HL-60 (cell line): ENCODE measurements at regions not wholly inside any gene's neighbourhood (a gene's known extent, or its start where the extent isn't known, plus 50 kb on each side); places are given as distances from the start of the nearest gene placed in this dataset.

Experiments used
- DNase-seq, 2 experiments: peaks; one replicate each; pipeline ENCODE4 v3.0.0-alpha.2; 2010 to 2020; ENCODE audit warnings: low read depth in 1 of 2, low spot score in 1 of 2
- H3K27ac ChIP-seq: fragments of 250-450 bp; sonication (Bioruptor Pico); replicated peaks from 2 replicates; pipeline ENCODE4 v1.5.1; 2020; ENCODE audit warnings: mild to moderate bottlenecking, moderate library complexity
- H3K27me3 ChIP-seq: fragments of 250-450 bp; sonication (Bioruptor Pico); 2 replicates; pipeline ENCODE4 v1.5.1; 2021; ENCODE audit warnings: mild to moderate bottlenecking, moderate library complexity; ENCODE audit not compliant: insufficient read depth, poor library complexity, severe bottlenecking
- H3K4me3 ChIP-seq: replicated peaks from 2 replicates; pipeline ENCODE4 v1.5.1; 2011; ENCODE audit warnings: mild to moderate bottlenecking, control low read depth, low read length; ENCODE audit not compliant: insufficient read depth
- GABPA ChIP-seq: IDR thresholded peaks from 2 replicates; pipeline ENCODE4 v1.6.1; 2012; ENCODE audit warnings: low read depth
- POLR2AphosphoS5 ChIP-seq: IDR thresholded peaks from 2 replicates; pipeline ENCODE4 v1.6.1; 2012; ENCODE audit warnings: low read depth
- REST ChIP-seq: IDR thresholded peaks from 2 replicates; pipeline ENCODE4 v1.6.1; 2012; ENCODE audit warnings: low read depth; ENCODE audit not compliant: insufficient replicate concordance
- SPI1 ChIP-seq: IDR thresholded peaks from 2 replicates; pipeline ENCODE4 v1.6.1; 2012; ENCODE audit warnings: low read depth, mild to moderate bottlenecking, borderline replicate concordance
- TF ChIP-seq, protein P1 (sequence below): IDR thresholded peaks from one replicate; pipeline ENCODE4 v1.5.1; 2011; ENCODE audit warnings: low read length, control low read depth, inconsistent platforms; ENCODE audit not compliant: insufficient read depth

GRCh38 chr15:66928101-66928500 lies 137.3 kb upstream of the SMAD3 start:
- no peaks in the 10 kb centered on the region for H3K27me3 ChIP-seq
- no peak overlapping the region for H3K4me3 ChIP-seq
- no peak for TF ChIP-seq SPI1
- no peak for TF ChIP-seq GABPA
- TF ChIP-seq, protein P1, sequence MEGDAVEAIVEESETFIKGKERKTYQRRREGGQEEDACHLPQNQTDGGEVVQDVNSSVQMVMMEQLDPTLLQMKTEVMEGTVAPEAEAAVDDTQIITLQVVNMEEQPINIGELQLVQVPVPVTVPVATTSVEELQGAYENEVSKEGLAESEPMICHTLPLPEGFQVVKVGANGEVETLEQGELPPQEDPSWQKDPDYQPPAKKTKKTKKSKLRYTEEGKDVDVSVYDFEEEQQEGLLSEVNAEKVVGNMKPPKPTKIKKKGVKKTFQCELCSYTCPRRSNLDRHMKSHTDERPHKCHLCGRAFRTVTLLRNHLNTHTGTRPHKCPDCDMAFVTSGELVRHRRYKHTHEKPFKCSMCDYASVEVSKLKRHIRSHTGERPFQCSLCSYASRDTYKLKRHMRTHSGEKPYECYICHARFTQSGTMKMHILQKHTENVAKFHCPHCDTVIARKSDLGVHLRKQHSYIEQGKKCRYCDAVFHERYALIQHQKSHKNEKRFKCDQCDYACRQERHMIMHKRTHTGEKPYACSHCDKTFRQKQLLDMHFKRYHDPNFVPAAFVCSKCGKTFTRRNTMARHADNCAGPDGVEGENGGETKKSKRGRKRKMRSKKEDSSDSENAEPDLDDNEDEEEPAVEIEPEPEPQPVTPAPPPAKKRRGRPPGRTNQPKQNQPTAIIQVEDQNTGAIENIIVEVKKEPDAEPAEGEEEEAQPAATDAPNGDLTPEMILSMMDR = no peak
- no peak for TF ChIP-seq POLR2AphosphoS5
- TF ChIP-seq REST = no peak
- DNase-seq = no peak
- no peak overlapping the region for H3K27ac ChIP-seq

GRCh38 chr15:66928784-66929183 lies 136.6 kb upstream of the SMAD3 start:
- no peak overlapping the region for H3K27ac ChIP-seq
- TF ChIP-seq SPI1 (no peak), REST (no peak), POLR2AphosphoS5 (no peak), GABPA (no peak)
- TF ChIP-seq, protein P1 = no peak
- no peak for DNase-seq
- H3K27me3 ChIP-seq = no peaks in the 10 kb centered on the region
- H3K4me3 ChIP-seq = no peak overlapping the region

DNA sequence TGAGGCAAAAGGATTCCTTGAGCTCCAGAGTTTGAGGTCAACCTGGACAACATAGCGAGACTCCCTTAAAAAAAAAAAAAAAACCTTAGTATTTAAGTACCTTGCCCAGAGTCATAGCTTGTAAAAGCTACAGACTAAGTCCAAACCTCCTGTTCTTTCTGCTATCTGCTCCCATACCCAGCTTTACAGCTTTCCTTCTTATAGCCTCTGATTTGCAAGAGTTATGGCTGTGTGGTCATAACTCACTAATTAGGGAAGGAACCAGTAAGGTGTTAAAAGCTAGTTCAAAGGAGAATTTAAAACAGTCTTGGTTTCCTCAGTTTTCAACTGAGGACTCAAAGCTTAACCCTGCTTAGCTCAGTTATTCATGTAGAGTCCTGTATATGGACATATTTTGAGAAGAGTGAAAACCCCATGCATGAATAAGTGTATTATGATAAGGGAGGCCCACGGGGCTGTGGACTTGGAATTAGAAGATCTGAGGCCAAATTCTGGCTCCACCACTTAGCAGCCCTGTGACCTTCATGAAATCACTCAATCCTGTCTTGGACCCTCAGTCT lies 135.5 kb upstream of the SMAD3 start:
- no peak for DNase-seq
- H3K27ac ChIP-seq = no peak overlapping the region
- H3K27me3 ChIP-seq = no peaks in the 10 kb centered on the region
- no peak overlapping the region for H3K4me3 ChIP-seq
- TF ChIP-seq POLR2AphosphoS5 = no peak
- no peak for TF ChIP-seq SPI1

DNA sequence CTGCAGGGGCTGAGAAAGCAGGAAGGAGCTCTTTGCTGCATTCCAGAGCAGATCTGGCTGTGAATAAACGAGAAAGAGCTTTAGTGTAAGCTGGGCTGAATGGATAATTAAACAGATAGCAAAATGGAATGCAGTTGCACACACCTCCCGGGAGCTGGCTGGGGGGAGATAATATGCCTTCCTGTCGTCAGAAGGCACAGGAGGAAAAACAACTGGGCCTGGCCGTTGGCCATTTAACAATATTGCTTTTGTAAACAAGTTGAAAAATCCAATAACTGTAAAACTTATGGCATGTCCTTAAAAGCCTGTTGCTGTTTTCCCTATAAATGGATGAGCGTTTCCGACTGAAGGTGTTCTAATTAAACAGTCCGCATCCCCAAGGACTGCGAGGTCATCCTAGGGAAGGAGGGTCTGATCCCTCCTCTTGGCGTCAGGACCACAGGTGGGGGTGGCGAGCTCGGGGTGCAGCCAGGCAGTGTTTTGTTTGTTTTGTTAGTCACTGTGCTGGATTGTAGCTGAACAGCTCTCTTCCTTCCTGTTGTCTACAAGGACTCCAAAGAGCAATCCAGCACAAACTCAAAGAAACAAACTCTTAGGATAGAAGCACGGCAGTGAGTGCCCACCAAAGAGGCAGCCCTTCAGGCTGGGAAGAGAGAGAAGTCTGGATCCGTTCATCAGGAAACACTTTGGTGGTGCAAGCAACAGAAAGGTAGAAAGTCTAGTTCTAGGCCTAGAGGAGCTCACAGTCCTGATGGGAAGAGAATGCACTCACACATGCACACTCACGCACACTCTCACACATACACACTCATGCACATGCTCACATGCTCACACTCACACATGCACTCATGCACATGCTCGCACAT lies 133.4 kb upstream of the SMAD3 start:
- no peak overlapping the region for H3K4me3 ChIP-seq
- H3K27ac ChIP-seq = no peak overlapping the region
- no peak for DNase-seq
- no peaks in the 10 kb centered on the region for H3K27me3 ChIP-seq
- no peak for TF ChIP-seq POLR2AphosphoS5
- TF ChIP-seq, protein P1 = no peak
- TF ChIP-seq SPI1 = no peak
- TF ChIP-seq GABPA = no peak
- no peak for TF ChIP-seq REST
